Ascending aorta (tissue), 2 donors: ENCODE measurements at regions not wholly inside any gene's neighbourhood (a gene's known extent, or its start where the extent isn't known, plus 50 kb on each side); places are given as distances from the start of the nearest gene placed in this dataset.
"Not testable (repeated sequence)": the region's sequence is repeated elsewhere in the genome, so short reads cannot be mapped to it uniquely, and the experiment has no call there.

Source experiments
- DNase-seq, 2 donors: peaks; one replicate each; pipeline ENCODE4 v3.0.0-alpha.2; 2019; ENCODE audit warnings: low spot score in 2 of 2
- H3K27ac ChIP-seq, 2 donors: fragments of 200-600 bp; sonication (generic); one replicate each; pipeline ENCODE4 v1.5.1; 2016 to 2017; ENCODE audit warnings: mild to moderate bottlenecking in 1 of 2
- H3K27me3 ChIP-seq: fragments of 200-600 bp; sonication (generic); one replicate; pipeline ENCODE4 v1.5.1; 2017
- H3K36me3 ChIP-seq, 2 donors: fragments of 200-600 bp; sonication (generic); one replicate each; pipeline ENCODE4 v1.5.1; 2016
- H3K4me1 ChIP-seq, 2 donors: fragments of 200-600 bp; sonication (generic); one replicate each; pipeline ENCODE4 v1.5.1; 2016 to 2017; ENCODE audit warnings: mild to moderate bottlenecking in 1 of 2
- H3K4me3 ChIP-seq, 2 donors: fragments of 200-600 bp; sonication (generic); one replicate each; pipeline ENCODE4 v1.5.1; 2016 to 2017; ENCODE audit warnings: mild to moderate bottlenecking in 1 of 2
- H3K9me3 ChIP-seq, 2 donors: fragments of 200-600 bp; sonication (generic); one replicate each; pipeline ENCODE4 v1.5.1; 2016
- CTCF ChIP-seq, 3 experiments: fragments of 200-600 bp in 2 of 3; fragments of 450-650 bp in 1 of 3; sonication (generic) in 2 of 3; IDR thresholded peaks; one replicate each; pipeline ENCODE4 v1.5.1; 2016 to 2019; ENCODE audit warnings: antibody characterized with exemption in 3 of 3, mild to moderate bottlenecking in 1 of 3, moderate library complexity in 1 of 3
- intact Hi-C: fragments of 100-400 bp; cut with DNase I; formaldehyde crosslinking; loops from one replicate; pipeline ENCODE4 v1.15.1; 2023

GRCh38 chr5:124986667-124987066 lies 240.2 kb upstream of the ZNF608 start:
- no peak for DNase-seq
- TF ChIP-seq CTCF (IDR thresholded peaks at IDR 0.05): no peak
- no peaks in the 10 kb centered on the region for H3K27me3 ChIP-seq
- H3K27ac ChIP-seq: no peak overlapping the region
- intact Hi-C loops: no loop called here
- H3K4me1 ChIP-seq: no peaks in the 10 kb centered on the region
- H3K4me3 ChIP-seq: no peak overlapping the region
- no peaks in the 10 kb centered on the region for H3K9me3 ChIP-seq
- no peaks in the 10 kb centered on the region for H3K36me3 ChIP-seq

- H3K4me3 ChIP-seq, DNase-seq, H3K27me3 ChIP-seq, intact Hi-C loops, H3K4me1 ChIP-seq, H3K27ac ChIP-seq, H3K9me3 ChIP-seq, H3K36me3 ChIP-seq: not testable (repeated sequence)
These were observed 241.3 kb upstream of the ZNF608 start for GRCh38 chr5:124987786-124988185.

- Histone ChIP-seq H3K4me3 (no peak overlapping the region), H3K36me3 (no peaks in the 10 kb centered on the region), H3K9me3 (no peaks in the 10 kb centered on the region), H3K27me3 (no peaks in the 10 kb centered on the region), H3K27ac (no peak overlapping the region), H3K4me1 (no peaks in the 10 kb centered on the region)
- no peak for DNase-seq
- TF ChIP-seq CTCF (IDR thresholded peaks at IDR 0.05): no peak
- intact Hi-C loops: no loop called here
These were observed 244.3 kb upstream of the ZNF608 start for GRCh38 chr5:124990723-124991122.

GRCh38 chr5:124995421-124995820 lies 249.0 kb upstream of the ZNF608 start:
- Histone ChIP-seq H3K27ac (no peak overlapping the region), H3K4me3 (no peak overlapping the region), H3K9me3 (no peaks in the 10 kb centered on the region), H3K4me1 (no peaks in the 10 kb centered on the region), H3K36me3 (no peaks in the 10 kb centered on the region), H3K27me3 (no peaks in the 10 kb centered on the region)
- no peak for DNase-seq
- intact Hi-C loops: no loop called here
- no peak for TF ChIP-seq CTCF (IDR thresholded peaks at IDR 0.05)

GRCh38 chr5:124996023-124996763 lies 249.8 kb upstream of the ZNF608 start:
- intact Hi-C loops: no loop called here
- Histone ChIP-seq H3K27ac (no peak overlapping the region), H3K36me3 (no peaks in the 10 kb centered on the region), H3K9me3 (no peaks in the 10 kb centered on the region), H3K4me3 (no peak overlapping the region), H3K27me3 (no peaks in the 10 kb centered on the region), H3K4me1 (no peaks in the 10 kb centered on the region)
- TF ChIP-seq CTCF (IDR thresholded peaks at IDR 0.05): no peak
- no peak for DNase-seq

- Histone ChIP-seq H3K4me3 (no peak overlapping the region), H3K27me3 (no peaks in the 10 kb centered on the region)
- intact Hi-C loops: no loop called here
These were observed 250.3 kb upstream of the ZNF608 start for GRCh38 chr5:124996764-124997077.

More at GRCh38 chr5:124996764-124997077, 250.3 kb upstream of the ZNF608 start:
- no peak overlapping the region for H3K27ac ChIP-seq
- no peaks in the 10 kb centered on the region for H3K36me3 ChIP-seq
- no peak for DNase-seq
- H3K9me3 ChIP-seq: no peaks in the 10 kb centered on the region
- no peaks in the 10 kb centered on the region for H3K4me1 ChIP-seq
- no peak for TF ChIP-seq CTCF (IDR thresholded peaks at IDR 0.05)
